ENCODE measurements at regions not wholly inside any gene's neighbourhood (a gene's known extent, or its start where the extent isn't known, plus 50 kb on each side); places are given as distances from the start of the nearest gene placed in this dataset.
"Not testable (repeated sequence)": the region's sequence is repeated elsewhere in the genome, so short reads cannot be mapped to it uniquely, and the experiment has no call there.

DNA sequence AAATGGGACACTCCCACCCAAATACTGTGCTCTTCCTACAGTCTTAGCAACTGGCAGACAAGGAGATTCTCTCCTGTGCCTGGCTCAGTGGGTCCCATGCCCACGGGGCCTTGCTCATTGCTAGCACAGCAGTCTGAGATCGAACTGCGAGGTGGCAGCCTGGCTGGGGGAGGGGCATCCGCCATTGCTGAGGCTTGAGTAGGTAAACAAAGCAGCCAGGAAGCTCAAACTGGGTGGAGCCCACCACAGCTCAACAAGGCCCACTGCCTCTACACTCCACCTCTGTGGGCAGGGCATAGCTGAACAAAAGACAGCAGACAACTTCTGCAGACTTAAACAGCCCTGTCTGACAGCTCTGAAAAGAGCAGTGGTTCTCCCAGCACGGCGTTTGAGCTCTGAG is 174.8 kb downstream of the COL12A1 start:
- DNase-seq (ENCODE audit: low spot score); in situ Hi-C loops (cut with MboI; ENCODE audit: low sequenced_read_pairs, unreplicated experiment): not testable (repeated sequence)

DNA sequence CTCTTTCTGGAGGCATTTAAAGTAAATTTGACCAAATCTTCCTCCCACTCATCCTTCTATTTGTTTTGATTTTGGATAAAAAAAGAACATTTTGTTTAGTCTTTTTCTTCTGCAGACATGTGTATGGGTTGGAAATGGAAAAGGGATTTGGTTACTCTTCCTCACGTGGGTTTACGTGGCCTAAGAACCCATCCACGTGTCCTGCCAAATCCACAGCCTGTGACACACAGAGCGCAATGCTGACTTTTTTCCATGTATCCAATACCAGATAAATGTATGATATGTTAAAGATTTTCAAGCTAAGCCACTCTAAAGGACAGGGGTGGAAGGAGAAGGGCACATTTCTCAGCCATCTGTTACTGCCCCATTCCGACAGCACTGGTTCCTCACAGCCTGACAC is 176.5 kb downstream of the COL12A1 start:
- no peak for DNase-seq (ENCODE audit: low spot score)
- TF ChIP-seq, protein P1, sequence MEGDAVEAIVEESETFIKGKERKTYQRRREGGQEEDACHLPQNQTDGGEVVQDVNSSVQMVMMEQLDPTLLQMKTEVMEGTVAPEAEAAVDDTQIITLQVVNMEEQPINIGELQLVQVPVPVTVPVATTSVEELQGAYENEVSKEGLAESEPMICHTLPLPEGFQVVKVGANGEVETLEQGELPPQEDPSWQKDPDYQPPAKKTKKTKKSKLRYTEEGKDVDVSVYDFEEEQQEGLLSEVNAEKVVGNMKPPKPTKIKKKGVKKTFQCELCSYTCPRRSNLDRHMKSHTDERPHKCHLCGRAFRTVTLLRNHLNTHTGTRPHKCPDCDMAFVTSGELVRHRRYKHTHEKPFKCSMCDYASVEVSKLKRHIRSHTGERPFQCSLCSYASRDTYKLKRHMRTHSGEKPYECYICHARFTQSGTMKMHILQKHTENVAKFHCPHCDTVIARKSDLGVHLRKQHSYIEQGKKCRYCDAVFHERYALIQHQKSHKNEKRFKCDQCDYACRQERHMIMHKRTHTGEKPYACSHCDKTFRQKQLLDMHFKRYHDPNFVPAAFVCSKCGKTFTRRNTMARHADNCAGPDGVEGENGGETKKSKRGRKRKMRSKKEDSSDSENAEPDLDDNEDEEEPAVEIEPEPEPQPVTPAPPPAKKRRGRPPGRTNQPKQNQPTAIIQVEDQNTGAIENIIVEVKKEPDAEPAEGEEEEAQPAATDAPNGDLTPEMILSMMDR (IDR thresholded peaks at IDR 0.05; ENCODE audit: borderline replicate concordance, control extremely low read depth, extremely low read depth, insufficient read depth, missing control alignments) = no peak
- in situ Hi-C loops (cut with MboI; ENCODE audit: low sequenced_read_pairs, unreplicated experiment) = no loop called here

DNA sequence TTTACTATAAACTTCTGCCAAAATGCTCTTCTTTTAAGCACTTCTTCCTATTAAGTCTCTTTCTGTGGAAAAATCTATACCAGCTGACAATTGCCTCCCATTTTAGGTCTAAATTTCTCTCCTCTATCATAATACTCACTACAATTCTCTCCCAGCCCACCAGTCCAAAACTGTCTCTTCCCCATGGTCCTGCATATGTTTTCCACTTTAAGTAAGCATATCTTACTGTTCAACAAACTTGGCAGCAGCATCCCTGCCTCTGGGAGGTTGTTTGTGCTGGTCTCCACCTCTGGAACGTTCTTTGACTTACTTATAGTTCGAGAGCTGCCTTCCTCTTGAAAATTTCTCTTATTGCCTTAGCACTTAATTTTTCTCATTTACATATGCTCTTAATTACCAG is 180.5 kb downstream of the COL12A1 start:
- DNase-seq (ENCODE audit: low spot score) = no peak

DNA sequence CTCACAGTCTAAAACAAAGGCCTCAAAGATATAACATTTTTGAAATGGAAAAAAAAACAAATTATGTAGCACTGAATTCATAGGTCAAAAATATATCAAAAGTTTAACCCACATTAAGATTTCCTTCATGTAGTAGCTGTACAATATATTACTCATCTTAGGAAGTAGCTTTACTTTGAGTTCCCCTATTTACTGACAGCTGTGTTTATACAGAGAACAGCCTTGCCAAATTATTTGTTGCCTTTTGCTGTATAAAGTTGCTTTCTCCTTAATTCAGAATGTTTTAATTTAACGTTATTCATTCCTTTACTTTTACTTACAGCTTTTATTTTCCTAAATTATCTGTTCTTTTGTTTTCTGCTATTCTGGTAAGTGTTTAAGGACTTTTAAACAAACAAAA is 181.0 kb downstream of the COL12A1 start:
- TF ChIP-seq, protein P1 (IDR thresholded peaks at IDR 0.05; ENCODE audit: borderline replicate concordance, control extremely low read depth, extremely low read depth, insufficient read depth, missing control alignments) = no peak
- DNase-seq (ENCODE audit: low spot score) = no peak
- in situ Hi-C loops (cut with MboI; ENCODE audit: low sequenced_read_pairs, unreplicated experiment) = no loop called here

More for the DNA sequence above, 180.5 kb downstream of the COL12A1 start:
- in situ Hi-C loops (cut with MboI; ENCODE audit: low sequenced_read_pairs, unreplicated experiment) = no loop called here
- TF ChIP-seq, protein P1 (IDR thresholded peaks at IDR 0.05; ENCODE audit: borderline replicate concordance, control extremely low read depth, extremely low read depth, insufficient read depth, missing control alignments) = no peak

DNA sequence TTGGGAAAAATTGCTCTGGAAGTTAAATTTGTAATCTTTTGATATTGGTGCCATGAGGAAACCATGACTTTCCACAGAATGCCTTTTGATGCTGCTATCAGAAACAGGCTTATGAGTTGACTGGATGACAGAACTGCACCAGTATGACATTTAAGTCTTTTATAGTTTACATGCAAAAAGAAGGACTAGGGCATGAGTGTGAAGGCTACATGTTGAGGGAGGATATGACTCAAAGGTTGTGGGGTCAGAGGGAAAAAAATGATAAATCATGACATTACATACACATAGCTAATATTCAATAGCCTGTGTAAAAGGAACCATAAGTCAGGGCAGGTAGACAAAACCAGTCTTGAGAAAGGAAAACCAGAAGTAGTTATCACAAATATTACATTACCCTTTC is 182.2 kb downstream of the COL12A1 start:
- in situ Hi-C loops (cut with MboI; ENCODE audit: low sequenced_read_pairs, unreplicated experiment) = no loop called here
- DNase-seq (ENCODE audit: low spot score) = no peak
- TF ChIP-seq, protein P1 (IDR thresholded peaks at IDR 0.05; ENCODE audit: borderline replicate concordance, control extremely low read depth, extremely low read depth, insufficient read depth, missing control alignments) = no peak

DNA sequence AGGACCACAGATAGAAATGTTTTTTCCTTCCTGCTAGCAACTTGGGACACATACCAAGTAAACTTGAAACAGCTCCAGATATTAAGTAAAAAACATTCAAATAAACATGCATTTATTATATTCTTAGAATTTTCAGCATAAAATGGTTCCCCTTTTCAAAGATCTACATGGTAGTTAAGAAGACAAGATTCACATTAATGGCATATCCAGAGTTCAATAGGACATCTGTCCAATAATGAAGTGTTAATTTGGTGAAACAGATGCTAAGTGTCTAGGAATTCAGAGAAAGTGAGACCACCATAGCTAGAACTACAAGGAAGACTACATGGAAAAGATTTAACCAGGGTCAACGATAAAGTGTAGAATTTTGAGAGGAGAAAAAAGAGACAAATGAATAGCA is 184.9 kb downstream of the COL12A1 start:
- no peak for DNase-seq (ENCODE audit: low spot score)
- in situ Hi-C loops (cut with MboI; ENCODE audit: low sequenced_read_pairs, unreplicated experiment) = no loop called here
- TF ChIP-seq, protein P1 (IDR thresholded peaks at IDR 0.05; ENCODE audit: borderline replicate concordance, control extremely low read depth, extremely low read depth, insufficient read depth, missing control alignments) = no peak

DNA sequence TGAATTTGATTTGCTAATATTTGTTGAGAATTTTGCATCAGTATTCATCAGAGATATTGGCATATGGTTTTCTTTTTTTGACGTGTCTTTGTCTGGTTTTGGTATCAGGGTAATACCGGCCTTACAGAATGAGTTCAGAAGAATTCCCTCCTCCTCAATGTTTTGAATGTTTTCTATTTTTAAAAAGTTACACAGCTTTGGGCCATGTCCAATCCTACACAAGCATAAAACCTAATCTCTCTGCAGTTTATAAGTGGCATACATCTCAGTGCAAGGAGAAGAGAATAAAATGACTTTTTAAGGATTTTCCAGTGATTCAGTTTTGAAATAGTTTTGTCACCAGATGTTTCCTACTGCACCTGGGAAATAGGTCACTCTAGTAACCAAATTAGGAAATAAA is 185.5 kb downstream of the COL12A1 start:
- TF ChIP-seq, protein P1 (IDR thresholded peaks at IDR 0.05; ENCODE audit: borderline replicate concordance, control extremely low read depth, extremely low read depth, insufficient read depth, missing control alignments) = no peak
- in situ Hi-C loops (cut with MboI; ENCODE audit: low sequenced_read_pairs, unreplicated experiment) = no loop called here
- DNase-seq (ENCODE audit: low spot score) = no peak

Data from GM13976 (cell line).